Activated CD4-positive, alpha-beta T cell treated with anti-CD3 and anti-CD28 coated beads for 36 hours (primary cell): ENCODE measurements at regions not wholly inside any gene's neighbourhood (a gene's known extent, or its start where the extent isn't known, plus 50 kb on each side); places are given as distances from the start of the nearest gene placed in this dataset.
A peak's percentile ranks its signal among the peaks of the same experiment; 100 is the strongest.
"Not testable (repeated sequence)": the region's sequence is repeated elsewhere in the genome, so short reads cannot be mapped to it uniquely, and the experiment has no call there.

Source experiments
- ATAC-seq: fragments of 200-7000 bp; cut with Tn5 transposase; one replicate; pipeline ENCODE4 v1.10.0; 2021; ENCODE audit warnings: mild to moderate bottlenecking, moderate library complexity
- CTCF ChIA-PET: fragments of 350-600 bp; sonication (Branson Sonifier 250); formaldehyde crosslinking; loops from one replicate; lab custom pipeline; 2021; ENCODE audit warnings: antibody characterized with exemption; lab: Charles Lee
- POLR2A ChIA-PET: fragments of 350-600 bp; sonication (Branson Sonifier 250); formaldehyde crosslinking; loops from one replicate; lab custom pipeline; 2021; ENCODE audit warnings: antibody characterized with exemption, inconsistent platforms; lab: Charles Lee
- DNase-seq: peaks from one replicate; pipeline ENCODE4 v3.0.0-alpha.2; 2020
- H3K27ac Mint-ChIP-seq: one replicate; pipeline ENCODE4 v1.8.0; 2021; ENCODE audit warnings: mixed read lengths
- H3K27me3 Mint-ChIP-seq: one replicate; pipeline ENCODE4 v1.8.0; 2021; ENCODE audit warnings: mixed read lengths
- H3K36me3 Mint-ChIP-seq: one replicate; pipeline ENCODE4 v1.8.0; 2021; ENCODE audit warnings: low read depth, mixed read lengths
- H3K4me1 Mint-ChIP-seq: one replicate; pipeline ENCODE4 v1.8.0; 2021; ENCODE audit warnings: mixed read lengths
- H3K4me3 Mint-ChIP-seq: one replicate; pipeline ENCODE4 v1.8.0; 2021; ENCODE audit warnings: mild to moderate bottlenecking, moderate library complexity, mixed read lengths
- H3K9me3 Mint-ChIP-seq: one replicate; pipeline ENCODE4 v1.8.0; 2021; ENCODE audit warnings: low read depth, mixed read lengths
- intact Hi-C, 2 experiments: fragments of 100-400 bp; cut with DNase I in 1 of 2; cut with micrococcal nuclease in 1 of 2; formaldehyde crosslinking; loops; one replicate each; pipeline versions ENCODE4 v1.14.2 to v1.15.1; 2022 to 2024; cut with DNase I, micrococcal nuclease

DNA sequence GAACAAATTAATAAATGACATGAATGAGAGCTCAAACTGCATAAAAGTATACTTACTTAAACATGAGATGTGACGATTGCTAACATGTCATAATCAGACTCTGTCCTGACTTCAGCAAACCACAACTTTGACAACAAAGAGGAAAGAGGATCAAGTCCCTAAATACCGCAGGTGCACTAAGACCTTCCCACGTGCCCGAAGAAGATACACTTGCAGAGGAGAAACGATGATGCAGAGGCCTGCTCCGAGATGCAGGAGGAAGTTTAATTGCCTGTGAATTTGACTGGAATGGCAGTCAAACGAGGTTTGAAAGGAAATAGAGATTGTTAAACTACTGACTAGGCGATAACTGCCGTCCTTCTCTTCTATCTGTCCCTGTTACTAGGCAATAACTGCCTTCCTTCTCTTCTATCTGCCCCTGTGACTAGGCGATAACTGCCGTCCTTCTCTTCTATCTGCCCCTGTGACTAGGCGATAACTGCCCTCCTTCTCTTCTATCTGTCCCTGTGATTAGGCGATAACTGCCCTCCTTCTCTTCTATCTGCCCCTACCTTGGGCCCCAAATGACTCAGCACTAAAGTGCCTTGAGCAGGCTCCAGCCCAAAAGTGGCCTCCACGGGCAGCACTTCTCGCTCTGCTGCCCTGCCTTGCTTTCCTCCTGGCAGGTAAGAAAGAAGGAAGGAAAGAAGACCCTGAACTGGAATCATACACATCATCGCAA lies 2226.0 kb upstream of the DEFB115 start:
- intact Hi-C loops: not testable (repeated sequence)
- peaks cover 16% of the 10 kb centered on the region for H3K9me3 Mint-ChIP-seq

DNA sequence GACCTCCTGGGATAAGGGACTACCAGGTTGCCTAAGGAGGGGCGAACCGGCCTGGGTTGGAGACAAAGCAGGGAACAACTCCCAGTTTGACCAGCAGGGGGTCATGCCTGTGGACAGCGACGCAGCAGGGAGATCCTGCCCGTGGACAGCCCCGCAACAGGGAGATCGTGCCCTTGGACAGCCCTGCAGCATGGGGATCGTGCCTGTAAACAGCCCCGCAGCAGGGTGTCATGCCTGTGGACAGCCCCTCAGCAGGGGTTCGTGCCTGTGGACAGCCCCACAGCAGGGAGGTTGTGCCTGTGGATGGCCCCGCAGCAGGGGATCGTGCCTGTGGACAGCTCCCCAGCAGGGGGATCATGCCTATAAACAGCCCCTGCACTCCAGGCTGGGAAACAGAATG lies 2213.2 kb upstream of the DEFB115 start:
- intact Hi-C loops, H3K36me3 Mint-ChIP-seq, DNase-seq, H3K4me3 Mint-ChIP-seq, H3K27me3 Mint-ChIP-seq, CTCF ChIA-PET, POLR2A ChIA-PET, H3K27ac Mint-ChIP-seq, H3K4me1 Mint-ChIP-seq, ATAC-seq: not testable (repeated sequence)
- peaks cover 13% of the 10 kb centered on the region for H3K9me3 Mint-ChIP-seq

More for the DNA sequence above, 2226.0 kb upstream of the DEFB115 start:
- CTCF ChIA-PET, H3K27ac Mint-ChIP-seq, H3K27me3 Mint-ChIP-seq, H3K36me3 Mint-ChIP-seq, ATAC-seq, DNase-seq, POLR2A ChIA-PET, H3K4me3 Mint-ChIP-seq, H3K4me1 Mint-ChIP-seq: not testable (repeated sequence)

DNA sequence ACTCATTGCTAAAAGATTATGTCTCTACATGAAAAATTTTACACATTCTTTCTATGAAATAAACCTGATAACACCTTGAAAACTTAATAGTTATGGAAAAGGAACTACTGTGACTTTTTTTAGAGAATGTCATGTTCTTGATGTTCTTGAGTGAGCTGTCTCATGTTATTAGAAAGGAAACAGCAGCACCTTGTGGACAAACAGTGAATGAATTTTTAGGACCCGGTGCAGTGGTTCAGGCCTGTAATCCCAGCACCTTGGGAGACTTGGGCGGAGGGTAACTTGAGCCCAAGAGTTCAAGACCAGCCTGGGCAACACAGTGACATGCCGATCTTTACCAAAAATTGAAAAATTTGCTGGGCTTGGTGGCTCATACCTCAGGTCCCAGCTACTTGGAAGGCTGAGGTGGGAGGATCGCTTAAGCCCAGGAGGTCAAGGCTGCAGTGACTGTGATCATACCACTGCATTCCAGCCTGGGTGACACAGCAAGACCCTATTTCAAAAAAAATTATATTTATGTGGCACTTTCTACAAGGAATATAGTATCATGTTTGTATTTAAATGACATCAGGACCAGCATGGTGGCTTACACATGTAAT lies 2207.4 kb upstream of the DEFB115 start:
- H3K4me3 Mint-ChIP-seq, POLR2A ChIA-PET, H3K36me3 Mint-ChIP-seq, CTCF ChIA-PET, intact Hi-C loops, ATAC-seq, H3K27me3 Mint-ChIP-seq, H3K27ac Mint-ChIP-seq, DNase-seq, H3K4me1 Mint-ChIP-seq: not testable (repeated sequence)
- peaks cover 12% of the 10 kb centered on the region for H3K9me3 Mint-ChIP-seq

DNA sequence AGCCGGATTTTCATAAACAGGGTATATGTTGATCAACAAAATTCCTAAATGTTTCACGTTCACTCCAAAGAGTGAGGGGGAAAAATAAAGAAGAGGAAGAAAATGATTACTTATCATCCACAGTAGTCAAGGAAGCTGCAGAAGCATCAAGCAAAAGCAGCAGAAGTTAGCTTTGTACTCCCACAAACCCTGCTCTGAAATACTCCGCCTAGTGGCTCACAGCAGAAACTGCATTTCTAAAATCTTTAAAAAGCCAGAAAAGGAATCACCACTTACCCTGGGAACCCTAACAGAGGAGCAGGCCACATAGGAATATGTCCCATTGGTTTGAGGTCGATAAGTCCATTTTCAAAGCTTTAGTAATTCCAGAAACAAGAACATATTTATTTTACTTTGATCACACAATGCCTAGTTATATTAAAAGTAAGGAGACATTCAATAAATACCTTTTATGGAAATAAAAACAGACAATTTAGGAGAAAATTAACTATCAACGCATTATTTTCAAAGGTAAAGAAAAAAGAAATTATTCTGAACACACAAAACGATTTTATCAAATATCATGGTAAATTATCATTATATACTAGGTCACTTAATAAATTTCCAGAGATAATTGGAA lies 2199.5 kb upstream of the DEFB115 start:
- H3K36me3 Mint-ChIP-seq, ATAC-seq, intact Hi-C loops, H3K4me3 Mint-ChIP-seq, H3K4me1 Mint-ChIP-seq, H3K27ac Mint-ChIP-seq, H3K27me3 Mint-ChIP-seq, CTCF ChIA-PET, POLR2A ChIA-PET, DNase-seq: not testable (repeated sequence)
- peaks cover 19% of the 10 kb centered on the region for H3K9me3 Mint-ChIP-seq

DNA sequence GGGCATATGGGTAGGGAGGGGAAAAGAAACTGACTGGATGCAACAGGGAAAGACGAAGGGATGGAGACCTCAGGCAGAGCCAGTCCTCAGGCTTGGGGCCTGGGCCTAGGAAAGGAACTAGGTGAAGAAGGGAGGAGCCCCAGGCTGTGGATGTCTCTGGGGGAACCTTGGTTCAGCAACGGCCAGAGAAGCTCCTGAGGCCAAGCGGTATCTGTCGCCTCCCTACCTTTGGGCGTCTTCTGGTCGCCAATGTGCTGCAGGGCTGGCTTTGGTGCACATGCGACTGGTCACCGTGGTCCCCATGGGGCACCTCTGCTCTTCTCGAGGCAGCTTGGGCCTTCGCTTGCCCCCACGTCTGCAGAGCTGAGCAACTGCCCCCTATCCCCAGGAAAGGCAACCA lies 2195.0 kb upstream of the DEFB115 start:
- POLR2A ChIA-PET, ATAC-seq, H3K4me1 Mint-ChIP-seq, CTCF ChIA-PET, H3K27ac Mint-ChIP-seq, intact Hi-C loops, H3K4me3 Mint-ChIP-seq, DNase-seq, H3K36me3 Mint-ChIP-seq, H3K27me3 Mint-ChIP-seq: not testable (repeated sequence)
- peaks cover 31% of the 10 kb centered on the region for H3K9me3 Mint-ChIP-seq

DNA sequence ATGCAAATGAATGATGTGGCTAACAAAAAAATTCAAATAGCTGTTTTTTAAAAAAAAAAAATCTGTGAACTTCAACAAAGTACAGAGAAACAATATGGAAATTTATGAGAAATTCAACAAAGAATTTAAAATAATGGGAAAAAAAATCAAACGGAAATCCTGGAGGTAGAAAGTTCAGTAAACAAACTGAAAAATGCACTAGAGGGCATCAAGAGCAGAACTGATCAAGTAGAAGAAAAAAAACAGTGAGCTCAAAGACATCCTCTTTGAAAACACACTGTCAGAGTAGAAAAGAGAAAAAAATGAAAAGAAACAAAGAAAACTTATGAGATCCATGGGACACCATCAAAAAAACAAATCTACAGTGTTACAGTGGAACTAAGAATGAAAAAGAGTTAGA lies 2191.1 kb upstream of the DEFB115 start:
- H3K27ac Mint-ChIP-seq, H3K4me1 Mint-ChIP-seq, H3K4me3 Mint-ChIP-seq, POLR2A ChIA-PET, DNase-seq, ATAC-seq, H3K36me3 Mint-ChIP-seq, CTCF ChIA-PET, intact Hi-C loops, H3K27me3 Mint-ChIP-seq: not testable (repeated sequence)
- peaks cover 27% of the 10 kb centered on the region for H3K9me3 Mint-ChIP-seq

DNA sequence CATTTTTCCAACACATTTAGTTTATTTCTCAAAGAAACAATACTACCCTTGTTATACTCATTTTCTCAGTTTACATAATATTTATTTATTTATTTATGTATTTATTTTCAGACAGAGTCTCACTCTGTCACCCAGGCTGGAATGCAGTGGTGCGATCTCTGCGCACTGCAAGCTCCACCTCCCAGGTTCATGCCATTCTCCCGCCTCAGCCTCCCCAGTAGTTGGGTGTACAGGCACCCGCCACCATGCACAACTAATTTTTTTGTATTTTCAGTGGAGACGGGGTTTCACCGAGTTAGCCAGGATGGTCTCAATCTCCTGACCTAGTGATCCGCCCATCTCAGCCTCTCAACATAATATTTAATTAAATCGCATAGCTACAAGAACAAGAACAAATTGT lies 2183.8 kb upstream of the DEFB115 start:
- H3K36me3 Mint-ChIP-seq, ATAC-seq, H3K27ac Mint-ChIP-seq, DNase-seq, CTCF ChIA-PET, intact Hi-C loops, POLR2A ChIA-PET, H3K4me1 Mint-ChIP-seq, H3K27me3 Mint-ChIP-seq, H3K4me3 Mint-ChIP-seq: not testable (repeated sequence)
- H3K9me3 Mint-ChIP-seq: peaks cover 16% of the 10 kb centered on the region

DNA sequence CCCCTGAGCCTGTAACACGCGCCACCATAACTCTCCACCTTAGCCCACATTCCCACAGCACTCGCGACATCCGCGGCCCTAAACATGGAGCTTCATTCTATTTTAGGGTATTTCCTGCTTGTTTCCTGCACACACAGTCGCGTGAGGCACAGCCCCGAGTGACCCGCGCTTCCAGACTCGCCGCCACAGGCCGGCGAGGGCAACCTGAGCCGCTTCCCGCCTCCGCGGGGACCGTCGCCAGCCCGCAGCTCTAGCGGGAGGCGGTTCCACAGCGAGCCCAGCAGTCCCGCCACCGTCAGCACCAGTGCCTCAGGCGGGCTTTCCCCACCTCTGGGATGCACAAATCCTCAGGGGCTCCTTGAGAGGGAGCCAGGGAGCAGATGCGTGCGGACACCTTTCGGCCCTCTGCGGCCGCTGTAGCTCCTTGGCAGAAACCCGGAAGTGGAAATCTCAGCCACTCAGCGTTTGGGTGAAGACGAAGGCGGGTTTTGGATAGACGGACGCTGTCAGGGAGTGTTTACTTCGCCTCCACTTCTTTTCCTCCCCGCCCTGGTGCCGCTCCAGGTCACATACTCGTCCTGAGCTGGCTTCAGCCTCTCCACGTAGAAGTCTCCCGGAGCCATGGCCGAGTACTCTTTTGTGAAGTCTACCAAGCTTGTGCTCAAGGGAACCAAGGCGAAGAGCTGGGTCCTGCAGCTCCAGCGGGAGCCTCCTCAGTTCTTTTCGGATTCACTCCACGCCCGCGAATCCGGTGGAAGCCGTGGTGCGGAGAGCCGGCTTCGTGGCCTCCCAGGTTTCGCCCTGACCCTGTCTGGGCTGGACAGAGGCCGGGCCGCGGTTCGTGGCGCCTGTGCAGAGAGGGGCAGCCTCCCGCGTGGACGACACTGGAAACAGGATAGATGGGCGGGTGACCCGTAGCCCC lies 2177.4 kb upstream of the DEFB115 start:
- H3K4me3 Mint-ChIP-seq: peak overlapping the region; percentile 55
- no peaks in the 10 kb centered on the region for H3K36me3 Mint-ChIP-seq
- peaks cover 2% of the 10 kb centered on the region for H3K4me1 Mint-ChIP-seq
- ChIA-PET POLR2A (no interaction called here), CTCF (no interaction called here)
- peak; percentile 51 for ATAC-seq
- peaks cover 30% of the 10 kb centered on the region for H3K9me3 Mint-ChIP-seq
- DNase-seq: peak; percentile 35
- H3K27me3 Mint-ChIP-seq: no peaks in the 10 kb centered on the region
- intact Hi-C loops: loop anchor here in 1 of 2 experiments (5.0 kb wide), 1 partner anchor 417 kb away; no protein-coding TSS in a partner anchor
- H3K27ac Mint-ChIP-seq: no peak overlapping the region

DNA sequence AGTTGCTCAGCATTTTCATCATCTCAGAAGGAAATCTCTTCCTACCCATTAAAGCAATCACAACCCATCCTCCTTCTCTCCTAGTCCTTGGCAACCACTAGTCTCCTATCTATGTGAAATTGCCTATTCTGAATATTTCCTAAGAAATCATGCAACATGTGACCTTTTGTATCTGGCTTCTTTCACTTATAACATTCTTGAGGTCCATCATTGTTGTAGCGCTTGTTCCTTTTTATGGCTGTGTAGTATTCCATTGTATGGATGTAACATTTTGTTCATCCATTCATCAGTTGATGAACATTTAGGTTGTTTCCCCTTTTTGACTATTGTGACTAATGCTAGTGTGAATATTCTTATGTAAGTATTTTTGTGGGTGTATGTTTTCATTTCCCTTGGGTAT lies 2175.8 kb upstream of the DEFB115 start:
- H3K27me3 Mint-ChIP-seq, DNase-seq, H3K4me3 Mint-ChIP-seq, H3K36me3 Mint-ChIP-seq, H3K27ac Mint-ChIP-seq, CTCF ChIA-PET, ATAC-seq, H3K4me1 Mint-ChIP-seq, POLR2A ChIA-PET: not testable (repeated sequence)
- peaks cover 30% of the 10 kb centered on the region for H3K9me3 Mint-ChIP-seq
- intact Hi-C loops: loop anchor here in 1 of 2 experiments (5.0 kb wide), 1 partner anchor 416 kb away; no protein-coding TSS in a partner anchor

DNA sequence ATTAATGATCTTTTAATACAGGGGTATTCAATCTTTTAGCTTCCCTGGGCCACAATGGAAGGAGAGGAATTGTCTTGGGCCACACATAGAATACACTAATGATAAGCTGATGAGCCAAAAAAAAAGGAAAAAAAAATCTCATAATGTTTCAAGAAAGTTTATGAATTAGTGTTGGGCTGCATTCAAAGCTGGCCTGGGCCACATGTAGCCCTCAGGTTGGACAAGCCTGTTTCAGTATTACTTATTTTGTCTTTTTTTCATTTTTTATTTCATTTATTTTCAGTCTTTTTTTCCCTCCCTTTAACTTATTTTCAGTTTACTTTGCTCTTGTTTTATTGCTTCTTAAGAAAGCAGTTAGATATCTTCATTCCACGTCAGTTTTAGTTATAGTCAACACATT lies 2171.8 kb upstream of the DEFB115 start:
- Mint-ChIP-seq H3K27me3 (no peaks in the 10 kb centered on the region), H3K9me3 (peaks cover 29% of the 10 kb centered on the region), H3K27ac (no peak overlapping the region), H3K36me3 (peaks cover 4% of the 10 kb centered on the region), H3K4me3 (no peak overlapping the region), H3K4me1 (peaks cover 2% of the 10 kb centered on the region)
- ChIA-PET CTCF (no interaction called here), POLR2A (no interaction called here)
- DNase-seq (no peak), ATAC-seq (no peak)
- intact Hi-C loops: no loop called here

DNA sequence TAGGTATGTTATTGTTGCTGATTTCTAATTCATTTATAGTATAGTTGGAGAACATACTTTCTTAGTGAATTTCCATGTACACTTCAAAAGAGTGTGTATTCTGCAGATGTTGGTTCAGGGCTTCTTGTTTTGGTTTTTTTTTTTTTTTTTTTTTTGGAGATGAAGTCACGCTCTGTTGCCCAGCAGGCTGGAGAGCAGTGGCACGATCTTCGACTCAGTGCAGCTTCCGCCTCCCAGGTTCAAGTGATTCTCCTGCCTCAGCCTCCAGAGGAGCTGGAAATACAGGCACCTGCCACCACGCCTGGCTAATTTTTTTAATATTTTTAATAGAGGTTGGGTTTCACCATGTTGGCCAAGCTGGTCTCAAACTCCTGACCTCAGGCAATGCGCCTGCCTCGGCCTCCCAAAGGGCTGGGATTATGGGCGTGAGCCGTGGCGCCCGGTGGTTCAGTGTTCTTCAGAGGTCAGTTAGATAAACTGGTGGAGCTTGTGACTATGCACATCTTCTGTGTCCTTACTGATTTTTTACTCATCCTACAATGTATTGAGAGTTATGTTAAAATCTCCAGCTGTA lies 2171.2 kb upstream of the DEFB115 start:
- DNase-seq, CTCF ChIA-PET, H3K4me1 Mint-ChIP-seq, intact Hi-C loops, H3K27ac Mint-ChIP-seq, POLR2A ChIA-PET, H3K36me3 Mint-ChIP-seq, ATAC-seq, H3K27me3 Mint-ChIP-seq, H3K4me3 Mint-ChIP-seq: not testable (repeated sequence)
- peaks cover 32% of the 10 kb centered on the region for H3K9me3 Mint-ChIP-seq
